ENCODE measurements at regions not wholly inside any gene's neighbourhood (a gene's known extent, or its start where the extent isn't known, plus 50 kb on each side); places are given as distances from the start of the nearest gene placed in this dataset.

DNA sequence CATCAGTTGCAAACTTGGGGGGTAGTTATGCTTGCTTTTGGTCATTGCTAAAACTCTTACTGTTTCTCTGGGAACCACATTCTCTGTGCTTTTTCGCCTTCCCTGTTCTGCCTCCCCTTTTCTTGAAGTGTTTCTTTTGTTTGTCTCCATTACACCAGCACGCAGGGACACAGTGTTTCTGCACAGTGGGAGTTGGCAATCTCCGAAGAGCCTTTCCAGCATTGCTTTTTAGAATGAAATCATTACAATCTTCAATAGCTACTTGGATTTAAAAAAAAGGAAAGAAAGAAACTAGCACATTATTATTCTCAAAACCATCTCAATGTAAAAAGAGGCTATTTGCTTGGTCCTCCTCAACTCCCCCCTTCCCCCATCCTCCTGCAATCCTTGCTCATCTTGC, 536.7 kb upstream of the MMS22L start:
- no peaks in the 10 kb centered on the region for H3K9me3 ChIP-seq
- intact Hi-C loops (cut with DNase I; ENCODE audit: low total_unique reads) = no loop called here
- no peak overlapping the region for H3K4me3 ChIP-seq
- 33 to 38% methylated on average over 3 of the region's 3 CpGs for WGBS, 2 donors
- no peaks in the 10 kb centered on the region for H3K36me3 ChIP-seq (ENCODE audit: low read depth, missing control alignments)
- H3K4me1 ChIP-seq = no peaks in the 10 kb centered on the region
- no peak for TF ChIP-seq POLR2A (IDR thresholded peaks at IDR 0.05)
- TF ChIP-seq, protein P1, sequence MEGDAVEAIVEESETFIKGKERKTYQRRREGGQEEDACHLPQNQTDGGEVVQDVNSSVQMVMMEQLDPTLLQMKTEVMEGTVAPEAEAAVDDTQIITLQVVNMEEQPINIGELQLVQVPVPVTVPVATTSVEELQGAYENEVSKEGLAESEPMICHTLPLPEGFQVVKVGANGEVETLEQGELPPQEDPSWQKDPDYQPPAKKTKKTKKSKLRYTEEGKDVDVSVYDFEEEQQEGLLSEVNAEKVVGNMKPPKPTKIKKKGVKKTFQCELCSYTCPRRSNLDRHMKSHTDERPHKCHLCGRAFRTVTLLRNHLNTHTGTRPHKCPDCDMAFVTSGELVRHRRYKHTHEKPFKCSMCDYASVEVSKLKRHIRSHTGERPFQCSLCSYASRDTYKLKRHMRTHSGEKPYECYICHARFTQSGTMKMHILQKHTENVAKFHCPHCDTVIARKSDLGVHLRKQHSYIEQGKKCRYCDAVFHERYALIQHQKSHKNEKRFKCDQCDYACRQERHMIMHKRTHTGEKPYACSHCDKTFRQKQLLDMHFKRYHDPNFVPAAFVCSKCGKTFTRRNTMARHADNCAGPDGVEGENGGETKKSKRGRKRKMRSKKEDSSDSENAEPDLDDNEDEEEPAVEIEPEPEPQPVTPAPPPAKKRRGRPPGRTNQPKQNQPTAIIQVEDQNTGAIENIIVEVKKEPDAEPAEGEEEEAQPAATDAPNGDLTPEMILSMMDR (IDR thresholded peaks at IDR 0.05) = no peak
- no peak for DNase-seq
- H3K27me3 ChIP-seq = no peaks in the 10 kb centered on the region
- H3K27ac ChIP-seq = no peak overlapping the region

DNA sequence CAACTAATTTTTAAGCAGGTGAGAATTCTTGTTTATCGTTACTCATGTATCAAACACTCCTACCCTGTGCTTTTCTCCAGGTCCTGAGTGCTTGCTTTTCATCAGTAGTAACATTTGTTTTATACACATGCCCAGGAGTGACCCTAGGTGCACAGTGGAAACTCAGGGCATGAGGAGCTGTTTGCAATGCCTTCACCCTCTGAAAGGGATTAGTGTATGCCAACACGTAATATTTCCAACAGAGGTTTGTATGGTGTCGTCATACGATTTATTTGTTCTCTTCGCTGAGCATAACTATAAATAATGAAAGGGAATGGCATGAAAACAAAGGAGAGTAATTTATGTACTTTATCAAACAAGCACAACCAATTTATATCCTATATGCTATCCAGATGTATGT, 537.4 kb upstream of the MMS22L start:
- intact Hi-C loops (cut with DNase I; ENCODE audit: low total_unique reads) = no loop called here
- H3K27me3 ChIP-seq = no peaks in the 10 kb centered on the region
- H3K4me3 ChIP-seq = no peak overlapping the region
- WGBS, 2 donors = 87 to 89% methylated on average over 5 of the region's 5 CpGs
- H3K27ac ChIP-seq = no peak overlapping the region
- TF ChIP-seq, protein P1 (IDR thresholded peaks at IDR 0.05) = no peak
- no peak for TF ChIP-seq POLR2A (IDR thresholded peaks at IDR 0.05)
- H3K9me3 ChIP-seq = no peaks in the 10 kb centered on the region
- no peaks in the 10 kb centered on the region for H3K36me3 ChIP-seq (ENCODE audit: low read depth, missing control alignments)
- no peak for DNase-seq
- H3K4me1 ChIP-seq = no peaks in the 10 kb centered on the region

DNA sequence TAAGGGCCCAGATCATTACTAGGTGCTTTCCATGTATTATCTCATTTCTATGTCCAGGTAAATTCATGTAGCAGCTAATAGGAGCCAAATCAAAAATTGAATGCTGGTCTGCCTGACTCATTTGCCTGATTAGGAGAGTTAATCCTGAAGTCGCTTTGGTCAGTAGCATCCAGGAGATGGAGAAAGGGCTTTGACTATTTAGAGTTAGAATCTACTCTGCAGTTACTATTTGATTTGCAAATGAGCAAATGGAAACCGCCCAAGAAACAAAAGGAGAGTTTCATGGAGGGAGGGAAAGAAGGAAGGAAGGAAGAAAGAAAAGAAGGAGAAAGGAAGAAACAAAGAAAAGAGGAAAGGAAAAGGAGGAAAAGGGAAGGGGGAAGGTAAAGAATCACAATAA, 539.6 kb upstream of the MMS22L start:
- no peaks in the 10 kb centered on the region for H3K27me3 ChIP-seq
- intact Hi-C loops (cut with DNase I; ENCODE audit: low total_unique reads) = no loop called here
- H3K9me3 ChIP-seq = no peaks in the 10 kb centered on the region
- no peak overlapping the region for H3K4me3 ChIP-seq
- H3K4me1 ChIP-seq = no peaks in the 10 kb centered on the region
- H3K36me3 ChIP-seq (ENCODE audit: low read depth, missing control alignments) = no peaks in the 10 kb centered on the region
- TF ChIP-seq, protein P1 (IDR thresholded peaks at IDR 0.05) = no peak
- no peak for TF ChIP-seq POLR2A (IDR thresholded peaks at IDR 0.05)
- no peak for DNase-seq
- H3K27ac ChIP-seq = no peak overlapping the region
- 76 to 89% methylated on average over 2 of the region's 2 CpGs for WGBS, 2 donors

GRCh38 chr6:97841763-97842162, 558.7 kb upstream of the MMS22L start:
- WGBS, 2 donors = 86 to 93% methylated on average over 3 of the region's 3 CpGs
- H3K4me1 ChIP-seq = no peaks in the 10 kb centered on the region
- TF ChIP-seq, protein P1 (IDR thresholded peaks at IDR 0.05) = no peak
- no peak for TF ChIP-seq POLR2A (IDR thresholded peaks at IDR 0.05)
- H3K4me3 ChIP-seq = no peak overlapping the region
- no peaks in the 10 kb centered on the region for H3K9me3 ChIP-seq
- intact Hi-C loops (cut with DNase I; ENCODE audit: low total_unique reads) = no loop called here
- H3K36me3 ChIP-seq (ENCODE audit: low read depth, missing control alignments) = no peaks in the 10 kb centered on the region
- H3K27me3 ChIP-seq = no peaks in the 10 kb centered on the region
- no peak overlapping the region for H3K27ac ChIP-seq
- DNase-seq = no peak

GRCh38 chr6:97842521-97842920, 559.5 kb upstream of the MMS22L start:
- intact Hi-C loops (cut with DNase I; ENCODE audit: low total_unique reads) = no loop called here
- Histone ChIP-seq H3K36me3 (ENCODE audit: low read depth, missing control alignments) (no peaks in the 10 kb centered on the region), H3K4me3 (no peak overlapping the region), H3K27me3 (no peaks in the 10 kb centered on the region), H3K4me1 (no peaks in the 10 kb centered on the region), H3K27ac (no peak overlapping the region), H3K9me3 (no peaks in the 10 kb centered on the region)
- no peak for DNase-seq
- TF ChIP-seq, protein P1 (IDR thresholded peaks at IDR 0.05) = no peak
- no peak for TF ChIP-seq POLR2A (IDR thresholded peaks at IDR 0.05)
- WGBS, 2 donors = 87 to 92% methylated on average over 2 of the region's 2 CpGs

Data from testis (tissue), 2 donors.